GM12873 (cell line): ENCODE measurements at regions not wholly inside any gene's neighbourhood (a gene's known extent, or its start where the extent isn't known, plus 50 kb on each side); places are given as distances from the start of the nearest gene placed in this dataset.

Experiments used
- CTCF ChIP-seq: IDR thresholded peaks from 2 replicates; pipeline ENCODE4 v1.5.1; 2012; ENCODE audit warnings: low read depth, mild to moderate bottlenecking, moderate library complexity, low read length, control low read depth; ENCODE audit not compliant: insufficient read depth; ENCODE audit errors: missing control alignments

GRCh38 chr4:181863856-181864255, 379.3 kb upstream of the TENM3 start:
- no peak for TF ChIP-seq CTCF

DNA sequence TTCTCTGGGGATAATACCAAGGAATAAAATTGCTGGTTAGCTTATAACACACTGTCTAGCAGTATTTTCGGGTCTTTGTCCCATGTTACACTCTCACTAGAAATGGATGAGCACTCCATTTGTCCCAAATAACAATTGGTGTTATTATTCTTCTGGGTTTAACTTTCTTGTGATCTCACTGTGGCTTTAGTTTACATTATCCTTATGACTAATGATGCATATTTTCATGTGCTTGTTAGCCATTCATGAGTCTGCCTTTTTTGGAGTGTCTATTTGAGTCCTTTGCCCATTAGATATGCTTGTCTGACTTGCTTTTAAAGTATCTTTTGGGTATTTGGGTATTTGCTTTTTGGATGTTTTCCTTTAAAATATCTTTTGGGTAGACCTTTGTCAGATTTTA, 372.9 kb upstream of the TENM3 start:
- TF ChIP-seq CTCF: no peak

DNA sequence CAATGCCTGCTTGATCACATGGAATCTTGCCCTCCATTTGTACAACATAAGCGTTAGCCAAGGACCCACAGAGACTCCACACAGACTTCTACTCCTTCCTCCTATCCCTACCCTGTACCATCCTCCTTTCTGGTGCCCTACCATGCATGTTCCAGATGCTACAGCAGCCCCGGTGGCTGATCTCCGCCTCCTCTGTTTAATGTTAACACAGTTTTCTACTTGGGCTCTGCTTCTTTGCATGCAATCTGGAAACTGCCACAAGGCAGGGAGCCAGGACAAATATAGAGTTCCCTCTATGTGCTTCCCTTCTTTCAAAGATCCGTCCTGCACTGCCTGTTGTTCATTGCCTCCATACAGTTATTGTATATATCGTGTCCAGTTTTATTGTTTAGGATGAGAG, 368.6 kb upstream of the TENM3 start:
- TF ChIP-seq CTCF: no peak

GRCh38 chr4:181877329-181877848, 365.8 kb upstream of the TENM3 start:
- TF ChIP-seq CTCF: no peak

DNA sequence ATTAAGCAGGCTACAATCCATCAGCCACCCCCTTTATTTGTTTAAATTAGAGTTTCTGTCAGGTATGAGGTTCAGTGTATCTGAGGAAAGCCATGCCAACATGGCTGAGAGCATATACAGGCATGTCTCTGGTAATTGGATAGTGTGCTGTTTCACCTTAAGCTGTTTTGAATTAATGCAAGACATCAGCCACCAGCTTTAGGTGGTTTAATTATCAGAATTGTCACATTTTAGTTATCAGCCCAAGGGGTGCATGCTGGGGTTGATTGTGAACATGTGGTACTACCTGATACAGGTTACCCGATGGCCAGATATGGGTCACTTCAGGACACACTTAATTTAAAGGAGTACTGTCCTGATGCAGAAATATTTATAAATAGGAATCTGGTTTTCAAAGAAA, 353.2 kb upstream of the TENM3 start:
- no peak for TF ChIP-seq CTCF

GRCh38 chr4:181890911-181891310, 352.3 kb upstream of the TENM3 start:
- TF ChIP-seq CTCF: no peak

- no peak for TF ChIP-seq CTCF
Measured at GRCh38 chr4:181896614-181897013, 346.6 kb upstream of the TENM3 start.
